ENCODE measurements at regions not wholly inside any gene's neighbourhood (a gene's known extent, or its start where the extent isn't known, plus 50 kb on each side); places are given as distances from the start of the nearest gene placed in this dataset.

GRCh38 chr12:83758888-83759631 lies 1072.4 kb downstream of the TMTC2 start:
- H3K36me3 ChIP-seq (ENCODE audit: control insufficient read depth in 2 of 4, insufficient read depth in 4 of 4, low read length in 3 of 4) = no peaks in the 10 kb centered on the region
- FAIRE-seq (no peak), DNase-seq (ENCODE audit: low read depth in 1 of 2, low spot score in 2 of 2) (no peak)
- H3K18ac ChIP-seq (ENCODE audit: extremely low read depth, low read length) = no peak overlapping the region
- no peak overlapping the region for H3K4me3 ChIP-seq (ENCODE audit: extremely low read depth in 1 of 4, insufficient read depth in 2 of 4, low read depth in 3 of 4, low read length in 4 of 4)
- POLR2A ChIA-PET (ENCODE audit: partially characterized antibody) = no interaction called here
- no peak overlapping the region for H4K8ac ChIP-seq (ENCODE audit: extremely low read depth, insufficient read depth, low read length)
- no peaks in the 10 kb centered on the region for H3K27me3 ChIP-seq (replicated peaks in 1 of 4; ENCODE audit: control insufficient read depth in 3 of 4, extremely low read depth in 1 of 4, insufficient read depth in 3 of 4, low read length in 3 of 4)
- H4K5ac ChIP-seq (ENCODE audit: insufficient read length, low read depth, low read length) = no peak overlapping the region
- no peak overlapping the region for H4K91ac ChIP-seq (replicated peaks; ENCODE audit: insufficient read length, low read length)
- H2BK120ac ChIP-seq (replicated peaks; ENCODE audit: low read depth, low read length) = no peak overlapping the region
- H2BK12ac ChIP-seq (ENCODE audit: low read depth, low read length) = no peak overlapping the region
- H3K27ac ChIP-seq (ENCODE audit: low read depth, low read length) = no peak overlapping the region
- H3K9me3 ChIP-seq (ENCODE audit: insufficient read depth in 2 of 2, low read depth in 1 of 2, low read length in 1 of 2) = no peaks in the 10 kb centered on the region; a peak in 1 of 4 replicates
- H3K79me1 ChIP-seq (ENCODE audit: low read depth, low read length) = no peaks in the 10 kb centered on the region
- H3K4me1 ChIP-seq (replicated peaks in 1 of 4; ENCODE audit: control insufficient read depth in 3 of 4, insufficient read depth in 4 of 4, low read length in 3 of 4) = no peaks in the 10 kb centered on the region
- CTCF ChIA-PET (ENCODE audit: partially characterized antibody) = no interaction called here
- H3K4me2 ChIP-seq (ENCODE audit: insufficient read depth in 1 of 2, low read depth in 2 of 2, low read length in 2 of 2) = no peak overlapping the region
- H3K56ac ChIP-seq (replicated peaks; ENCODE audit: insufficient read length, low read depth, low read length) = no peak overlapping the region
- H3K14ac ChIP-seq (ENCODE audit: insufficient read length) = no peak overlapping the region
- no peak overlapping the region for H3K23ac ChIP-seq (ENCODE audit: insufficient read length)
- no peak overlapping the region for H3K9ac ChIP-seq (replicated peaks in 1 of 4; ENCODE audit: extremely low read depth in 1 of 4, low read depth in 3 of 4, low read length in 3 of 4)
- no peak overlapping the region for H3K4ac ChIP-seq (replicated peaks; ENCODE audit: insufficient read length, low read depth, low read length)
- H2BK5ac ChIP-seq (ENCODE audit: low read depth, low read length) = no peak overlapping the region
- no peaks in the 10 kb centered on the region for H3K23me2 ChIP-seq (ENCODE audit: low read depth, low read length)
- 80% methylated on average over 5 of the region's 5 CpGs; no CpG with 5 or more reads in 1 of the 2 experiments for WGBS, 2 experiments (ENCODE audit: extremely low coverage in 1 of 2, insufficient coverage in 1 of 2, insufficient read length in 1 of 2, insufficient replicate concordance in 2 of 2, low coverage in 1 of 2, low lambda C conversion rate in 2 of 2, missing lambda C conversion rate in 1 of 2)
- H2BK20ac ChIP-seq (ENCODE audit: low read length) = no peak overlapping the region
- no peak overlapping the region for H2AFZ ChIP-seq (ENCODE audit: low read length)
- no peaks in the 10 kb centered on the region for H3K79me2 ChIP-seq (ENCODE audit: control insufficient read depth in 1 of 2, insufficient read depth in 2 of 2, low read length in 2 of 2)
- H2AK5ac ChIP-seq (ENCODE audit: low read depth, low read length) = no peak overlapping the region
- no peaks in the 10 kb centered on the region for H4K20me1 ChIP-seq (replicated peaks in 1 of 2; ENCODE audit: control insufficient read depth in 1 of 2, insufficient read depth in 2 of 2, low read length in 2 of 2)
- H2BK15ac ChIP-seq (ENCODE audit: low read length) = no peak overlapping the region
- TF ChIP-seq POLR2A (IDR thresholded peaks at IDR 0.05; ENCODE audit: control extremely low read depth in 1 of 2, low read depth in 2 of 2, low read length in 2 of 2) = no peak

All from H1 (cell line).